GM18519 (cell line): ENCODE measurements at regions not wholly inside any gene's neighbourhood (a gene's known extent, or its start where the extent isn't known, plus 50 kb on each side); places are given as distances from the start of the nearest gene placed in this dataset.

Experiments
- ATAC-seq: cut with Tn5 transposase; IDR thresholded peaks from one replicate; pipeline ENCODE4 v1.9.1; 2021; ENCODE audit warnings: mild to moderate bottlenecking, moderate library complexity; ENCODE audit not compliant: unreplicated experiment, low FRiP score

DNA sequence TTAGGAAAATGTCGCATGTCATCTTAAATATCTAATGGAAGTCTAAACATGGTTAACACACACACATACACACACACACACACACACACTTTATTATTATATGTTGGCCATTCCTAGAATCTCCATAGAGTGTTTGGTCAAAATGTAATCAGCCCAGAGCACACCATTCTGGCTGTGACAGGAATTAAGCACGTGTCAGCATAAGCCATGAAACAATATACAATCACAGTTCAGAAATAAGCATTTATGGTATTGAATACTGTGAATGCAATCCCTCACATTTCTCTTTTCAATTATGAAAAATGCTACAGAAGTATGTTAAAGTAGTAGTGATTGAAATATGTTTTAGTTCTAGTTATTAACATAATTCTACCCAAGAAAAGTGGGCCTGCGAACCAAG lies 611.6 kb downstream of the PRELID2 start:
- no peak for ATAC-seq

DNA sequence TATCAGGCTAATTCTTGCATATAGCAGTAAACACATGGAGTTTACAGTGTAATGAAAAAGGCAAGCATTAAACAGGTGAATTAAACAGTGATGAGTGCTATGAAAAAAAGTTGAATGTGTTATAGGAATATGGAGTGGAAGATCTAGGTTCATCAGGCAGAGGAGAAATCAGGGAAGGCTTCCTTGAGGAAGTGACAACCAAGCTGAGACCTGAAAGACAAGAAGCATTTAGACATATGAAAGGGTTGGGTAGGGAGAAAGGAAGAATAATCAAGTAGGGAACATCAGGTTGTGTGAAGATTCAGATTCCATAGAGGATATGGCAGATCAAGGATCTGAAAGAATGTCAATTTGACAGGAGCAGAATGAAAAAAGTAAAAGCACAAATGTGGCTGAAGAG lies 612.5 kb downstream of the PRELID2 start:
- ATAC-seq, result no peak

DNA sequence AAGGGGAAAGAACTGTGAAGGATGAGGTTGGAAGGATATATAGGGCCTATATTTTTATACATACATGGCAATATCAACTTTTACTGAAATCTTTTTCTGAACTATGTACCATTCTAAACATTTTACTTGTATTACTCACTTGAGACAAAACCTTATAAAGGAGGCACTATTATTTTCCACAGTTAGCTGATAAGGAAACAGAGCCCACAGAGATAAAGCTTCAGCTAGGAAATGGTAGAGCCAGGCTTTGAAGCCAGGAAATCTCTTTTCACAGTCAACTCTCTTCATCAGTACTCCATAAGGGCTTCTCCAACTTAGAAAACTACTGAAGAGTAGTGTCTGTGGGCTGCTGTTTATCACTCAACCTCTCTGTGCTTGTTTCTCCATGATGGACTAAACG lies 613.7 kb downstream of the PRELID2 start:
- ATAC-seq, result no peak

DNA sequence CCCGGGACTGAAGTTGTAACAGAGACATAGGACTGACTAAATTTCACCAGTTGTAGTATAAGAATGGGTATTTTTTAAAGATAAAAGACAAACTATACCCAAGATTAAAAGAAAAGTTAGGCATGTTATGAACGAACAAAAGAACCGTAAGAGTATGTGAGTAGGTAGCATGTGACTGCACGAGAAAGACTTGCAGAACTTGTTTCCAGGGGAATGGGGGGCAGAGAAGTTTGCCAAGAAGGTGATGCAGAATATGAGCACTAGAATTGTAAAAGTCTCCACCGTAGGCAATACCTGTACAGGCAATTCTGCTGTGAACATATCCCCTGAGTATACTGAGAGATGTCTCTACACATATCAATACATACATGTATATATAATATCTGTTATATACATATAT lies 614.7 kb downstream of the PRELID2 start:
- no peak for ATAC-seq

DNA sequence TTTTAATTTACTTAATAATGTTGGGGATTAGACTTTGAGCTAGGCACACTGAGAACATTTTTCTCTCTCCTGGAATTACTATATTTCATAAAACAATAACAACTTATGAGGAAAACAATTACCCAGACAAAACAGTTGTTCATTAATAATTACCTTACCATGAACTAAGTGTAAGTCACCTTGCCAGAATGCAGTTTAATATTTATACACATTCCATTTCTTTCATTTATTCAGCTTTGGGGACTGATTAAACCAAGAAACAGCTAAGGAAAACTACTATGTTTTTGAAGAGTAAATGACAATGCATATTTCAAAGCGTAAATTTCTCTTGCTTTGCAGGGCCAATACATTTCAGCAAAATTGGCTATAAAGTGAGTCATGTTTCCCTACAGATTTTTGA lies 616.2 kb downstream of the PRELID2 start:
- ATAC-seq, result no peak

DNA sequence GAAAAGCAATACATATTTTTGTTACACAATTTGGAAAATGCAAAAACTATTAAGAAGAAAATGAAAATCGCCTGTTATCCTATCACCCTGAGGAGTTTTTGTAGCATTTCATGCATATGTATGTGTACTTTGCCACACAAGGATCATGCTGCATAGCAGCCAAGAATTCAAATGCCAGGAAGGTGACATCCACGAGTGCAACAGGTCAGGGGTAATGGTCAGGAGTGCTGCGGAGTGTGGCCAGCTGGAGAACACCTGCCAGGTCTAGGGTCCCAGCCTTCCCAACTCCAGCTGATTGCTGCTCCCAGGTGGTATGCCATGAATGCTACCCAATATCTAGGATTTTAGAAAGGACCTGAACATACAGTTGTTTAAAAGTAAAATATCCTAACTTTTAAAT lies 617.1 kb downstream of the PRELID2 start:
- ATAC-seq, result no peak

DNA sequence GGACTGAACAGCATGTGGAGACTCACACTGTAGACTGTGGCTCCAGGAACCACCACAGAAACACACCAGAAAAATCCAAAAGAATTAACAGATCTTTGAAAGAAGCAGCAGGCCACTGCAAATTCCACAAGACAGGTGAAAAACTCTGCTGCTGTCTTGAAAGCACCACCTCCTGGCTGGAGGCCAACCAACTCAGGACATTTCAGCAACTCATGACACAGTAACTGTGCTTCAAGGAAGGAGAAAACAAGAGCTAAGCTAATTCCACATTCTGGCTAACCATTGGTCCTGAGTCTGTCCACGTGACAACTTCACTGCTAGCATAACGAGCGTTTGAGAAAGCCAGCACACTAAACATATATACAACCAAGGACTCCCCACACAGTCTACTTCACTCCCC lies 625.1 kb downstream of the PRELID2 start:
- no peak for ATAC-seq

DNA sequence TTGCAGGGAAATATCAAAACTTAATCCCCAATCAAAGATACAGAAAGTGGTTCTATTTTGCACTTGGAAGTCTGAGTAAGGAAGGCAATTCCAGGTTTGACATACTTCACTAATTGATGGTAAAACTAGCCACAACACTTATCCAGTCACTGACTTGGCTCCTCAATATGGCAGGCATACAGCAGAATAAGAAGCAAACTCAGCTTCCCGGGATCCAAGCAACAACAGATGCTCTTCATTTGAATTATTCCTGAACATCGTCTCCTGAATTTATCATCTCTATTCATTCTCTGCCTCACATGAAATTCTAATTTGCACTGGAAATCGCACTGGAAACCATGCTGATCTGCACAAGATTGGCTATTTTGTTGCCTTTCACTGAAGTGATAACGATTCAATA lies 629.6 kb downstream of the PRELID2 start:
- ATAC-seq, result no peak

DNA sequence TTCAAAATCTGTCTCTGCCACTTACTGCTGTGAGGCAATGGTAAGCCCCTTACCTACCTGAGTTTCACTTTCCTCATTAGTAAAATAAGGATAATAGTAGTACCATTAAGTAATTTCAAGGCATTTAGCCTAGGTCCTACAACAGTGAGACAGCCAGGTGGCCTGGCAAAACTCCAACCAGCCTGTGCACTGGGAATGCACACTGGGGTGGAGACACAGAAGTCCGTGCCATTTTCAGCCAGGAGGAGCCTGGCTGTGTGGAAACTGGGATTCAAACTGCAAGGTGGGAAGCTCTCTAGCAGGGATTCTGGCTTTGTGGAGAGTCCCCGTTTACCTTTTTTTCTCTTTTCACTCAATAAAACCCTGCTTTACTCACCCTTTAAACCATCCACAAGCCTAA lies 630.4 kb downstream of the PRELID2 start:
- ATAC-seq, result no peak

DNA sequence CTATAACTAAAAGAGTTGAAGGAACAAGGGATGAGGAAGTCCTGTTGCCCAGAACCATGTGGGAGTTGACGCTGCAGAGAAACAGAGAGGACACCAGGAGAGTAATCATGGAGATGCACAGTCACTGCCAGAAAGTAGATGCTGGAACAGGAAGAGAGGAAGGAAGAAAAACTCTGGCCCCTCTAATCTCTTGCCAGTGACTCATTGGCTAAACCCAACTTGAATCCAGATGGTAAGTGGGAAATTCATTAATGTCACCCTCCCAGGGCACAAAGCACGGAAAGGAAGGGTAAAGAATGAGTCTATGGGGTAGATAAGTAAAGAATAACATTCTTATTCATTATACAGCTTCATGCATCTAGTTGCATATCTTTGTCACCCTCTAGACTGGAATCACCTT lies 631.9 kb downstream of the PRELID2 start:
- ATAC-seq, result no peak

DNA sequence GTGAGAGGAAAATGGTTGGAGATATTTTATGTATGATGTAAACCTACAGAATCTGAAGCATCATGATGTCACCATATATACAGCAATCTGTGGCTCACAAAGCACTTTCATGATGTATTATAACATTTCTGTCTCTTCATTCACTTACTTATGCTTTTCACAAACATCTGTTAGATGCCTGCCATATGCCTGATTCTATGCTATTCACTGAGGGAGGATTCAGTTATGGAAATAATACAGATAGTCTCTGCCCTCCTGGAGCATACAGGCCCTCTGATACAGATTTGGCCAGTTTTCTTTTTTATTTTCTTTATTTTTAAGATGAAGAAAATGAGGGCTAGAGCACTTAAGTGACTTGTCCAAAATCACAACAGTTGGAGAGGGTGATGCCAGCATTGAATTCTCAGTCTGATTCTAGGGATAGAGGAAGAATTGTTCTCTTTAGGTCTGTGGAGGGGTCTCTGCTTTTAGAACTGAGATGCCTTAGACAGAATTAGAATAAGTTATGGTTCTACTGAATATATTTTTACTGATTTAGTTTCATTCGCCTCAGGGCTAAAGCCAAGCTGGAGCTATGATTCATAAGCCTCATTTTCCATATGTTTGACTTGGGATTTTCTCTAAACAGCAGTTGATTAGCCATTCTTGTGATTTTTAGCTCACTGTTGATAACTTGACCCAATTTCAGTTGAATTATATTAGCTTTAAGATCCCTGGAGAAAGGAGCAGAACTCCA lies 636.4 kb downstream of the PRELID2 start:
- ATAC-seq, result no peak

DNA sequence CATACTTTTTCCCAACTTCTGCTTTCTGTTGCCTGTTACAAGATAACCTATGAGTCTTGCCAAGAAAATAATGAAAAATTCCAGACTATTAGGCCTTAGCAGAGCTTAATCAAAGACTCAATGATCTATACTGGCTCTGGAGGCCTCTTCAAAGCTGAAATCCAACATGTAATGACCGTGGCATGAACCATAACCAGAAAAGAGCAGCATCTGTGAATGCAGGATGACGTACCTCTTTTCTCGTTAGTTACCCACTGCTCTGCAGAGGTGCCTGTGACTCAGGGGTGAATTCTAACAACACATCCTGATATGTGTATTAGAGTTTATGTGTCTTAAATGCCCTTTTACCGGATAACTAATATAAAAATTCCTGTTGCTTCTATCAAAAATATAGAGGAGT lies 645.4 kb downstream of the PRELID2 start:
- no peak for ATAC-seq

DNA sequence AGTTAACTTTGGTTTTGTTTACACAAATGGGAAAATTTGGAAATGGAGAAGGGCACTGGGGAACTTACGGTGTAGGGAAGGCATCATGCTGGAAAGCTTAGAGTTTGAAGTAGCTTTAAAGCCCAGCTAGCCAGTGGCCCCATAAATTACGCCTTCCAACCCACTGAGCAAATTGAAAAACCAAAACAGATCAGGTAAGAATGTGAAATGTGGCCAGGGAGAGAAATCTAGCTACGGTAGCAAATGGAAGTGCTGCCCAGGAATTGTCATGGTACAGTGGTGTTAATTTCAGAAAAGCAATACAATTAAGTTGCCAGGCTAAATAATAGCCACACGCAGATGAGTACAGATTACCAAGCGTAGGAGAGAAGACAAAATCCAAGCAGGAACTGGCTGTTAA lies 654.8 kb downstream of the PRELID2 start:
- no peak for ATAC-seq

DNA sequence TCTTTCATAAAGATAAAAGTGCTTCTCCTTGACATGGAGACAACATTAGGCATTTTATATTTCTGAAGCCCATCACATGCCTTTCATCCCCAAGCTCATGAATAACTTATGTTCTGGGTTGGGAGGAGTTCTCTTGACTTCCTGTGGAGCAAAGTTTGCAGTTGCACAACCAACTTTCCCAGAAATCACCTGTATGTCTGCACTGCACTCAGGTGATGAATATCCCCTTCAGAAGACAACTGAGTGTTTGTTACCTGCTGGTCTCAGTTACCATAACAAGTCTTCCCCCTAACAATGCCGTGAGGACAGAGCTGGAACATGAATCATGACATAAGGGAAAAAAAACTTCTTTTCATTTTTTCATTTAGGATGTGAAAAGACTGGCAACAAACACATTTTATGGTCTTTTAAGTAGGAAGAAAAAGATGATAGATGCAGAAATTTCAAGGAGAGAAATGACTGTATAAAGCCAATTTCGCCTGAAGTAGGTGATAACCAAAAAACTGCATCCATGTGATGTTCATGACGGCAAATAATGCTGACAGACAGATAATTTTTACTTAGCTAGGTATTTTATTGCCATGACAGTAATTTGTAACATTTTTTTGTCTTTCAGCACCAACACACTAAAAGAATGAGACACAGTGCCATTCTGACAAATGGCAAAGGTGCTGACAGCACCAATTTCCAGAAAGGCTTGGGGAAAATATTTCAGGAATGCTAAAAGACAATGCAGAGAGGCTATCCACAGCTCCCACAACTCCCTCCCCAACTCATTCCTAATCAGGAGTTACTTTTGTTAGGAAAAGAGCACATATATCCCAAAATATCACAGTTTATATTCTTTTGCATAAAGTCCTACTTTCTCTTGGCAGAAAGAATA lies 656.3 kb downstream of the PRELID2 start:
- ATAC-seq, result no peak

DNA sequence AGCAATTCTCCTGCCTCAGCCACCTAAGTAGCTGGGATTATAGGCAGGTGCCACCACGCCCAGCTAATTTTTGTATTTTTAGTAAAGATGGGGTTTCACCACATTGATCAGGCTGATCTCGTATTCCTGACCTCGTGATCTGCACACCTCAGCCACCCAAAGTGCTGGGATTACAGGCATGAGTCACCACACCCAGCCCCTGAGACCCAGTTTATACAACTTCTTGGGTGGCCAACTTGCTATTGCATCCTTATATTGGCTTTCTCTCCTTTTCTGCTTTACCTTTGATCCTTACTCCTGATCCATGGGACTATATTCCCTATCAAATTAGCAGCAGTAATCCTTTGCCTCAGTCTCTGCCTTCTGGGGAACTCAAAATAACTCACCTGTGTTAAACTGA lies 659.1 kb downstream of the PRELID2 start:
- ATAC-seq, result no peak

DNA sequence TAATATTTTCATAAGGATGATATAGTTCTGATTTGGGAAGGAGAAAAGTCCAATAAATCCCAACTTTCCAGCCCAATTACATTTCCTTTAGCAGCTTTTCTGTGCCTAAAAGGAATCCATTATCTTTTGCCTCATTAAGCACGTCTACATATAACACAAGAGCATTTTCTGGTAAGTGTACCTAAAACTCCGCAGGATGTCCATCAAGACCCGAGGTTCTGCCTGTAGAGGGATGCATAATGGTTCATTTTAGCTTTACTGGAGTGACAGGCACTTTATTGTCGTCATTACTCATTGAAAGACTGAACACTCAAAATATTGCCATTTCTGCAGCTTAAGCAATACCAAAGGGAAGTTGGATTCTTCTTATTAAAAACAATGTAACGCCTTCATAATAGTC lies 669.0 kb downstream of the PRELID2 start:
- ATAC-seq, result no peak

DNA sequence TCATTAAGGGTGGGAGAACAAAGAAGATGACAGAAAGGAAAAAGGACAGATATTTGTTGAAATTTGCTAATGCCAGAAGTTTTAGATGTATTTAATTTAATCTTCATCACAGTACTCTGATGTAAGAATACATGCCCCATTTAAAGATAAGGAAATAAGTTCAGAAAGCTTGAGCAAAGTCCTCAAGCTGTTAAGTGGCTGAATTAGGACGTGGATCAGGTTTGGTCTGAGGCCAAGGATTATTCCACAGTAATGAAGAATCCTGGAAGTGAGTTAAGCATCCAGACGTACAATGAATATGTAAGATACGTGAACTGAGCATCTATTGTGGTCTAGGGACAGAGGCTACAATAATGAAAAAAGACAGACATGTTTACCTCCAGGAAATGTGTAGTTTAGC lies 671.3 kb downstream of the PRELID2 start:
- no peak for ATAC-seq

DNA sequence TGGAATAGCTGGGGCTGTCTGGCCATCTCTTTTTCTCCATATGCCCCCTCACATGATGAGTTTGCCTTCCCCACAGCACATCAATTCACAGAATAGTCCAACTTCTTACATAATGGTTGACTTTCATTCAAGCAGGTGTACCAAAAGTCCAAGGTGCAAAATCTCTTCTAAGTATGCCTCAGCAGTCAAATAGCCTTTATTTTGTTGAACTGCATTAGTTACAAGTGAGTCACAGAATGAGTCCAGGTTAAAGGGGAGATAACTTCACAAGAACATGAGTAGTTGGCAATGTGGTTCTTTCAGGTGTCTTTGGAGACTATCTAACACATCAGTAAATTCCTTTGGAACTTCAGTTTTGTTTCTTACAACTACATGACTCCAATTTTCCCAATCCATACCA lies 672.5 kb downstream of the PRELID2 start:
- no peak for ATAC-seq

DNA sequence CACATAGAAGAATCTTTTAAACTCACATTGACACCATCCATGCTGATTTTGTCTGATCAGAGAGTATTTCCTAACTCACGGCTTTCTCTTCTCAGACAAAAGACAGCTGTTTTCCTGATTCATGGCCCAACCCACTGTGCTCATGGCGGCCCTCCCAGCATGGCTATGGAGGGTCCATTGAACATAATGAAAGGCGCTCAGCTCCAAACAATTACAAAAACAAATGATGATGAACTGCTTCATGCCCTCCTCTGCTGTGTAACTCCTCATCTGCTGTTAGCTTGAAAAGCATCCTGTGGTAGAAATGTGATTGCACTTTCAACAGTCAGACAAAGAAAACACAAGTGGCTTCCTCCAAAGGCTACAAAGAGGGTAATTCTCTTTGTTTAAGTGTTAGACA lies 673.8 kb downstream of the PRELID2 start:
- no peak for ATAC-seq

DNA sequence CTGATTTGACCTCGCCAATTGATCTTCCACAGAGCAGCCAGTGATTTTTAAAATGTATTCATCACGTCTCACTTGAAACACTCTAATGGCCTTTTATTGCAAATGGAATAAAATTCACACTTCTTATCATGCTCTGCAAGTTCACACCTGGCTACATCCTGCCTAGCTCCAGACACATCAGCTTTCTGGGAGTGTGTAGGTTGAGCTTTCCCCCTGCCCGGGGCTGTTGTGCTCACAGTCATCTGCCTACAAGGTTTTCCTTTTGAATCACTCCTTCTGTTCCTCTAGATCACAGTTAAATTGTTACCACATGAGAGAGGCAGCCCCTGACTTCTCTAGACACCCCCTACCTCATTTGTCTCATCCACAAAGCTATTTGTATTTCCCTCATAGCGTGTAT lies 674.5 kb downstream of the PRELID2 start:
- ATAC-seq, result no peak

DNA sequence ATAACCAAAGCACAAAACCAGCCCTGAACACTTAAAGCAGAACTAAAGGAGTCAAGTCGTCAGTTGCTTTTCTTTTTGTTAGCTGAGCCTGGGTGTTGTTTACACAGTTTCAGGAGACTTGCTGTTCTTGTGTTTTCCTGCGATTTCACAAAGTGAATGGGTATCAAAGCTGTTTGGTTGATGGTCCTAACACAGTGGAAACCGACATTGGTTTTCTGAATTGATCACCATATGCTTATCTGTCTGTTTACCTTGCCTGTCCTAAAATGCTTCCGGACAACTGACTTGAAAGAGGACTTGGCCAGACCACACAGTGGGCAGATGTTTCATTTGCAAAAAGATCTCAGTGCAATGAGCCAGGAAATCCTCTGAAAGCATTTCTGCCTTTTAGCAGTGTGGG lies 676.4 kb downstream of the PRELID2 start:
- no peak for ATAC-seq

DNA sequence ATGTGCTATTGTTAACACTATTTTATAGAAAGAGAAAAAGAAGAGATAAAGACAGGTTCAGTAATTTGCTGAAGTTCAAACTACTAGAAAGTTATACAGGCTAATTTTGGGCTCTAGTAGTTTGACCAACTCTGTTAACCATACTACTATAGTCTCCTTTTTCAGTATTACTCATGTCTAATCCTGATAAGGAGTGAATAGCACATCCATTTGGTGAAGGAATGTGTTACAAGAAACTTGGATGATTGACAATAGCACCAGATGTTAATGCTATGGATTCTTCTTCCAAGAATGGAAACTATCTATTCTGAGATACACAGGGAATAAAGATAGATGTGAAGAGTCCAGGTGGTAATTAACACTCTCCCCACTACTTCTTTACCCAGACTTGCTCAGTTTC lies 677.3 kb downstream of the PRELID2 start:
- ATAC-seq, result no peak
